ENCODE measurements at regions not wholly inside any gene's neighbourhood (a gene's known extent, or its start where the extent isn't known, plus 50 kb on each side); places are given as distances from the start of the nearest gene placed in this dataset.

- Histone ChIP-seq H3K4me3 (ENCODE audit: low read depth, low read length) (no peak overlapping the region), H3K9me3 (ENCODE audit: control insufficient read depth, insufficient read depth, low read depth, low read length) (no peaks in the 10 kb centered on the region), H3K36me3 (ENCODE audit: control insufficient read depth in 2 of 2, insufficient read depth in 1 of 2, low read length in 2 of 2) (no peaks in the 10 kb centered on the region), H3K27ac (ENCODE audit: extremely low read depth, low read depth, low read length) (no peak overlapping the region), H3K4me1 (ENCODE audit: control insufficient read depth, insufficient read depth, low read length) (no peaks in the 10 kb centered on the region)
- TF ChIP-seq ZNF521 (tag by site-specific recombination; IDR thresholded peaks at IDR 0.05) (no peak), ZNF514 (tag by site-specific recombination; IDR thresholded peaks at IDR 0.05) (no peak), WT1 (tag by site-specific recombination; IDR thresholded peaks at IDR 0.05) (no peak), ZNF488 (tag by site-specific recombination; IDR thresholded peaks at IDR 0.05) (no peak), ZFHX2 (tag by site-specific recombination; conservative IDR thresholded peaks at IDR 0.05) (no peak), ZNF837 (tag by site-specific recombination; IDR thresholded peaks at IDR 0.05) (no peak), ZNF624 (tag by site-specific recombination; IDR thresholded peaks at IDR 0.05) (no peak)
- ChIA-PET CTCF (interaction anchor here (0.7 kb wide), 1 partner anchor 548 kb away, joined by 3 read pairs; no protein-coding TSS in a partner anchor), POLR2A (no interaction called here)
These were observed 548.0 kb downstream of the SATB2 start for GRCh38 chr2:198909525-198910267.

DNA sequence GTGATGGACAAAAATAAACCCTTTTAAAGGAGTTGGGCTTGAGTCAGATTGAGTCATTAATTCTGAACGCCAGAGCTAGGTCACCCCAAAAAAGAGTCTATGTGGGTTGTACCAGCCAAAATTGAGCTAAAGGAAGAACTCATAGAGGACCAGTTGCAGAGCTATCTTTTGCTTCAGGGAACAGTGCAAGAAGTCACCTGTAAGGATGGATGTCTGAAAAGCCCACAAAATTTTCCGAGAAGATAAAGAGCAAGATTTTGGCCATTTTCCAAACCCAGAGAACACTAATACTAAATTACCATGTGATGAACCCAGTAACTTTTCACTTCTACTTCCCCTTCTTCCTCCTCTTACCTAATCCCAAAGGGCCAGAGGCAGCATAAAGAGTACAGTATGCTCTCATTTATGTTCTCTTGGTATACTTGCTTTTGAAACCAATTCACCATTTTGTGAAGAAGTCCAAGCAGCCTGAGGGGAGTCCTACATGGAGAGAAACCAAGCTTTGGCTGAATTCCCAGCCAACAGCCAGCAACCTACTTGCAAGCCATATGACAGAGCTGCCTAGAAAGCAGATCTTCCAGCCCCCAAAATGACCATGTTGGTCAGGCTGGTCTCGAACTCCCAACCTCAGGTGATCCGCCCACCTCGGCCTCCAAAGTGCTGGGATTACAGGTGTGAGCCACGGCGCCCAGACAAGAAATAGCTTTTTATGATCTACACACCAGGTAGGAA is 551.7 kb downstream of the SATB2 start:
- no peaks in the 10 kb centered on the region for H3K4me1 ChIP-seq (ENCODE audit: control insufficient read depth, insufficient read depth, low read length)
- H3K9me3 ChIP-seq (ENCODE audit: control insufficient read depth, insufficient read depth, low read depth, low read length) = no peaks in the 10 kb centered on the region
- TF ChIP-seq, protein P1, sequence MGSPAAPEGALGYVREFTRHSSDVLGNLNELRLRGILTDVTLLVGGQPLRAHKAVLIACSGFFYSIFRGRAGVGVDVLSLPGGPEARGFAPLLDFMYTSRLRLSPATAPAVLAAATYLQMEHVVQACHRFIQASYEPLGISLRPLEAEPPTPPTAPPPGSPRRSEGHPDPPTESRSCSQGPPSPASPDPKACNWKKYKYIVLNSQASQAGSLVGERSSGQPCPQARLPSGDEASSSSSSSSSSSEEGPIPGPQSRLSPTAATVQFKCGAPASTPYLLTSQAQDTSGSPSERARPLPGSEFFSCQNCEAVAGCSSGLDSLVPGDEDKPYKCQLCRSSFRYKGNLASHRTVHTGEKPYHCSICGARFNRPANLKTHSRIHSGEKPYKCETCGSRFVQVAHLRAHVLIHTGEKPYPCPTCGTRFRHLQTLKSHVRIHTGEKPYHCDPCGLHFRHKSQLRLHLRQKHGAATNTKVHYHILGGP (tag by site-specific recombination; IDR thresholded peaks at IDR 0.05) = no peak
- TF ChIP-seq WT1 (tag by site-specific recombination; IDR thresholded peaks at IDR 0.05) (no peak), ZNF335 (tag by site-specific recombination; conservative IDR thresholded peaks at IDR 0.05) (no peak)
- H3K4me3 ChIP-seq (ENCODE audit: low read depth, low read length) = no peak overlapping the region
- H3K36me3 ChIP-seq (ENCODE audit: control insufficient read depth in 2 of 2, insufficient read depth in 1 of 2, low read length in 2 of 2) = no peaks in the 10 kb centered on the region
- ChIA-PET CTCF (interaction anchor here (0.6 kb wide), 1 partner anchor 47 kb away, joined by 3 read pairs; no protein-coding TSS in a partner anchor), POLR2A (no interaction called here)
- H3K27ac ChIP-seq (ENCODE audit: extremely low read depth, low read depth, low read length) = no peak overlapping the region

GRCh38 chr2:198901894-198902293 is 555.8 kb downstream of the SATB2 start:
- Histone ChIP-seq H3K4me3 (ENCODE audit: low read depth, low read length) (no peak overlapping the region), H3K9me3 (ENCODE audit: control insufficient read depth, insufficient read depth, low read depth, low read length) (no peaks in the 10 kb centered on the region), H3K4me1 (ENCODE audit: control insufficient read depth, insufficient read depth, low read length) (no peaks in the 10 kb centered on the region), H3K36me3 (ENCODE audit: control insufficient read depth in 2 of 2, insufficient read depth in 1 of 2, low read length in 2 of 2) (no peaks in the 10 kb centered on the region), H3K27ac (ENCODE audit: extremely low read depth, low read depth, low read length) (no peak overlapping the region)
- TF ChIP-seq ZNF211 (tag by site-specific recombination; IDR thresholded peaks at IDR 0.05; ENCODE audit: low read depth) (no peak), ATF2 (tag by site-specific recombination; IDR thresholded peaks at IDR 0.05; ENCODE audit: low read depth) (no peak), ZNF621 (tag by site-specific recombination; IDR thresholded peaks at IDR 0.05) (no peak), ZNF571 (tag by site-specific recombination; IDR thresholded peaks at IDR 0.05) (no peak), SP3 (tag by site-specific recombination; IDR thresholded peaks at IDR 0.05) (no peak), ZNF670 (tag by site-specific recombination; IDR thresholded peaks at IDR 0.05; ENCODE audit: low read depth) (no peak), ZNF776 (tag by site-specific recombination; IDR thresholded peaks at IDR 0.05; ENCODE audit: borderline replicate concordance) (no peak), ZNF785 (tag by site-specific recombination; IDR thresholded peaks at IDR 0.05) (no peak), GLI2 (tag by site-specific recombination; IDR thresholded peaks at IDR 0.05; ENCODE audit: borderline replicate concordance, low read depth) (no peak), GLIS2 (tag by site-specific recombination; IDR thresholded peaks at IDR 0.05) (no peak)
- TF ChIP-seq, protein P2, sequence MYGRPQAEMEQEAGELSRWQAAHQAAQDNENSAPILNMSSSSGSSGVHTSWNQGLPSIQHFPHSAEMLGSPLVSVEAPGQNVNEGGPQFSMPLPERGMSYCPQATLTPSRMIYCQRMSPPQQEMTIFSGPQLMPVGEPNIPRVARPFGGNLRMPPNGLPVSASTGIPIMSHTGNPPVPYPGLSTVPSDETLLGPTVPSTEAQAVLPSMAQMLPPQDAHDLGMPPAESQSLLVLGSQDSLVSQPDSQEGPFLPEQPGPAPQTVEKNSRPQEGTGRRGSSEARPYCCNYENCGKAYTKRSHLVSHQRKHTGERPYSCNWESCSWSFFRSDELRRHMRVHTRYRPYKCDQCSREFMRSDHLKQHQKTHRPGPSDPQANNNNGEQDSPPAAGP (tag by site-specific recombination; IDR thresholded peaks at IDR 0.05) = no peak
- ChIA-PET CTCF (interaction anchor here (0.6 kb wide), 1 partner anchor 27 kb away, joined by 3 read pairs; no protein-coding TSS in a partner anchor), POLR2A (no interaction called here)
